NCI-H2171 treated with DMSO at 0.1 percent for 48 hours (cell line): ENCODE measurements at regions not wholly inside any gene's neighbourhood (a gene's known extent, or its start where the extent isn't known, plus 50 kb on each side); places are given as distances from the start of the nearest gene placed in this dataset.

Experiments
- DNase-seq: peaks from one replicate; lab custom pipeline; 2025; lab: John Stamatoyannopoulos, UW

- no peak for DNase-seq
These were observed 470.3 kb upstream of the NCAM2 start for GRCh38 chr21:20527731-20528460.

- DNase-seq, result no peak
These were observed 461.1 kb upstream of the NCAM2 start for GRCh38 chr21:20537130-20537529.

GRCh38 chr21:20538039-20538658 is 460.1 kb upstream of the NCAM2 start:
- no peak for DNase-seq

GRCh38 chr21:20545454-20545853 is 452.8 kb upstream of the NCAM2 start:
- DNase-seq, result no peak

- no peak for DNase-seq
These were observed 446.3 kb upstream of the NCAM2 start for GRCh38 chr21:20551939-20552338.

GRCh38 chr21:20554785-20555184 is 443.4 kb upstream of the NCAM2 start:
- no peak for DNase-seq

- DNase-seq, result no peak
These were observed 427.4 kb upstream of the NCAM2 start for GRCh38 chr21:20570824-20571232.

- no peak for DNase-seq
These were observed 425.6 kb upstream of the NCAM2 start for GRCh38 chr21:20572582-20572981.

- no peak for DNase-seq
These were observed 416.8 kb upstream of the NCAM2 start for GRCh38 chr21:20581361-20581760.

GRCh38 chr21:20591284-20591683 is 406.9 kb upstream of the NCAM2 start:
- no peak for DNase-seq

GRCh38 chr21:20592463-20592862 is 405.7 kb upstream of the NCAM2 start:
- DNase-seq, result no peak

- no peak for DNase-seq
These were observed 395.0 kb upstream of the NCAM2 start for GRCh38 chr21:20603236-20603635.

GRCh38 chr21:20611008-20611407 is 387.2 kb upstream of the NCAM2 start:
- no peak for DNase-seq

- DNase-seq, result no peak
These were observed 384.6 kb upstream of the NCAM2 start for GRCh38 chr21:20613654-20614053.

- no peak for DNase-seq
These were observed 381.1 kb upstream of the NCAM2 start for GRCh38 chr21:20617130-20617529.

GRCh38 chr21:20618878-20619277 is 379.3 kb upstream of the NCAM2 start:
- DNase-seq, result no peak

- no peak for DNase-seq
These were observed 370.6 kb upstream of the NCAM2 start for GRCh38 chr21:20627594-20627993.

GRCh38 chr21:20631633-20632032 is 366.6 kb upstream of the NCAM2 start:
- no peak for DNase-seq

- no peak for DNase-seq
These were observed 359.2 kb upstream of the NCAM2 start for GRCh38 chr21:20639026-20639425.

- no peak for DNase-seq
These were observed 357.0 kb upstream of the NCAM2 start for GRCh38 chr21:20641241-20641640.

- DNase-seq, result no peak
These were observed 355.5 kb upstream of the NCAM2 start for GRCh38 chr21:20642681-20643080.

- DNase-seq, result no peak
These were observed 353.7 kb upstream of the NCAM2 start for GRCh38 chr21:20644552-20644951.

- no peak for DNase-seq
These were observed 352.9 kb upstream of the NCAM2 start for GRCh38 chr21:20645344-20645743.
